ENCODE measurements at regions not wholly inside any gene's neighbourhood (a gene's known extent, or its start where the extent isn't known, plus 50 kb on each side); places are given as distances from the start of the nearest gene placed in this dataset.

DNA sequence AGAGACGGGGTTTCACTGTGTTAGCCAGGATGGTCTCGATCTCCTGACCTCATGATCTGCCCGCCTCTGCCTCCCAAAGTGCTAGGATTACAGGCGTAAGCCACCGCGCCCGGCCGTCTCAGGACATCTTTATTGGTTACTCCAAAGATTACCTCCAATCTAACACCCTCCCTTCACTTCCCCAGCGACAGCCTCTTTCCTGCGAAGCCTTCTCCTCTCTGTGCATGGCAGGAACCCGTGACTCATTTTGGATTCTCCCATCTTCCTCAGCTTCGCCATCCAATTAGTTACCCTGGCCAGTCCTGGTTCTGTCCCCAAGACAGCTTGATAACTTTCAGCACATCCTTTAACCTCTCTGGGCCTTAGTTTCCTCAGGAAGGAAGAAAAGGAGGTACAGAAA is 51.3 kb upstream of the TOX2 start:
- no peak for TF ChIP-seq CTCF (IDR thresholded peaks at IDR 0.05)
- no peak for TF ChIP-seq EZH2 (IDR thresholded peaks at IDR 0.05; ENCODE audit: borderline replicate concordance, insufficient read depth, low read depth, low read length, poor library complexity, severe bottlenecking)
